Kidney epithelial cell (primary cell): ENCODE measurements at regions not wholly inside any gene's neighbourhood (a gene's known extent, or its start where the extent isn't known, plus 50 kb on each side); places are given as distances from the start of the nearest gene placed in this dataset.

Experiments
- DNase-seq: peaks from one replicate; pipeline ENCODE4 v3.0.0-alpha.2; 2010; ENCODE audit warnings: low read depth
- H3K27me3 ChIP-seq: 2 replicates; pipeline ENCODE4 v1.6.0; 2011; ENCODE audit warnings: low read length; ENCODE audit not compliant: control insufficient read depth, insufficient read depth
- H3K36me3 ChIP-seq: 2 replicates; pipeline ENCODE4 v1.5.1; 2011; ENCODE audit warnings: low read length; ENCODE audit not compliant: control insufficient read depth, insufficient read depth
- H3K4me3 ChIP-seq: 2 replicates; pipeline ENCODE4 v1.5.1; 2011; ENCODE audit warnings: low read depth, mild to moderate bottlenecking, control low read depth, low read length
- CTCF ChIP-seq: IDR thresholded peaks from 2 replicates; pipeline ENCODE4 v1.5.1; 2011; ENCODE audit warnings: mild to moderate bottlenecking, moderate library complexity, low read length, control low read depth, inconsistent platforms; ENCODE audit not compliant: insufficient read depth, poor library complexity, severe bottlenecking

- no peak for TF ChIP-seq CTCF
- no peak for DNase-seq
Measured at GRCh38 chr6:168221497-168222079, 98.0 kb downstream of the DACT2 start.

GRCh38 chr6:168221000-168221399, 98.6 kb downstream of the DACT2 start:
- TF ChIP-seq CTCF = no peak
- DNase-seq = peak; percentile 66
- Histone ChIP-seq H3K27me3 (peaks cover 46% of the 10 kb centered on the region), H3K36me3 (no peaks in the 10 kb centered on the region), H3K4me3 (no peak overlapping the region)

More at GRCh38 chr6:168221497-168222079, 98.0 kb downstream of the DACT2 start:
- no peaks in the 10 kb centered on the region for H3K36me3 ChIP-seq
- peaks cover 51% of the 10 kb centered on the region for H3K27me3 ChIP-seq
- H3K4me3 ChIP-seq = no peak overlapping the region

- no peak for DNase-seq
- Histone ChIP-seq H3K27me3 (peaks cover 46% of the 10 kb centered on the region), H3K4me3 (no peak overlapping the region), H3K36me3 (no peaks in the 10 kb centered on the region)
- no peak for TF ChIP-seq CTCF
Measured at GRCh38 chr6:168219804-168220203, 99.8 kb downstream of the DACT2 start.

- no peaks in the 10 kb centered on the region for H3K36me3 ChIP-seq
- DNase-seq = no peak
- H3K4me3 ChIP-seq = no peak overlapping the region
- TF ChIP-seq CTCF = no peak
- peaks cover 45% of the 10 kb centered on the region for H3K27me3 ChIP-seq
Measured at GRCh38 chr6:168218785-168219566, 100.6 kb downstream of the DACT2 start.

GRCh38 chr6:168217880-168218537, 101.6 kb downstream of the DACT2 start:
- Histone ChIP-seq H3K4me3 (no peak overlapping the region), H3K27me3 (peaks cover 39% of the 10 kb centered on the region), H3K36me3 (no peaks in the 10 kb centered on the region)
- no peak for TF ChIP-seq CTCF
- DNase-seq = no peak
